ENCODE measurements at regions not wholly inside any gene's neighbourhood (a gene's known extent, or its start where the extent isn't known, plus 50 kb on each side); places are given as distances from the start of the nearest gene placed in this dataset.

- TF ChIP-seq ZBTB44 (tag by site-specific recombination; IDR thresholded peaks at IDR 0.05) (no peak), ZNF302 (tag by site-specific recombination; IDR thresholded peaks at IDR 0.05; ENCODE audit: low read depth) (no peak), ZNF184 (tag by site-specific recombination; IDR thresholded peaks at IDR 0.05) (no peak), ZBTB1 (tag by site-specific recombination; IDR thresholded peaks at IDR 0.05) (no peak), ZBTB21 (tag by site-specific recombination; IDR thresholded peaks at IDR 0.05) (no peak), ZSCAN30 (tag by site-specific recombination; IDR thresholded peaks at IDR 0.05) (no peak), BCL11B (tag by site-specific recombination; IDR thresholded peaks at IDR 0.05; ENCODE audit: low read depth) (no peak), ZNF473 (tag by site-specific recombination; IDR thresholded peaks at IDR 0.05) (no peak)
- TF ChIP-seq, protein P1, sequence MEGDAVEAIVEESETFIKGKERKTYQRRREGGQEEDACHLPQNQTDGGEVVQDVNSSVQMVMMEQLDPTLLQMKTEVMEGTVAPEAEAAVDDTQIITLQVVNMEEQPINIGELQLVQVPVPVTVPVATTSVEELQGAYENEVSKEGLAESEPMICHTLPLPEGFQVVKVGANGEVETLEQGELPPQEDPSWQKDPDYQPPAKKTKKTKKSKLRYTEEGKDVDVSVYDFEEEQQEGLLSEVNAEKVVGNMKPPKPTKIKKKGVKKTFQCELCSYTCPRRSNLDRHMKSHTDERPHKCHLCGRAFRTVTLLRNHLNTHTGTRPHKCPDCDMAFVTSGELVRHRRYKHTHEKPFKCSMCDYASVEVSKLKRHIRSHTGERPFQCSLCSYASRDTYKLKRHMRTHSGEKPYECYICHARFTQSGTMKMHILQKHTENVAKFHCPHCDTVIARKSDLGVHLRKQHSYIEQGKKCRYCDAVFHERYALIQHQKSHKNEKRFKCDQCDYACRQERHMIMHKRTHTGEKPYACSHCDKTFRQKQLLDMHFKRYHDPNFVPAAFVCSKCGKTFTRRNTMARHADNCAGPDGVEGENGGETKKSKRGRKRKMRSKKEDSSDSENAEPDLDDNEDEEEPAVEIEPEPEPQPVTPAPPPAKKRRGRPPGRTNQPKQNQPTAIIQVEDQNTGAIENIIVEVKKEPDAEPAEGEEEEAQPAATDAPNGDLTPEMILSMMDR (tag by site-specific recombination; IDR thresholded peaks at IDR 0.05), result no peak
- TF ChIP-seq, protein P2, sequence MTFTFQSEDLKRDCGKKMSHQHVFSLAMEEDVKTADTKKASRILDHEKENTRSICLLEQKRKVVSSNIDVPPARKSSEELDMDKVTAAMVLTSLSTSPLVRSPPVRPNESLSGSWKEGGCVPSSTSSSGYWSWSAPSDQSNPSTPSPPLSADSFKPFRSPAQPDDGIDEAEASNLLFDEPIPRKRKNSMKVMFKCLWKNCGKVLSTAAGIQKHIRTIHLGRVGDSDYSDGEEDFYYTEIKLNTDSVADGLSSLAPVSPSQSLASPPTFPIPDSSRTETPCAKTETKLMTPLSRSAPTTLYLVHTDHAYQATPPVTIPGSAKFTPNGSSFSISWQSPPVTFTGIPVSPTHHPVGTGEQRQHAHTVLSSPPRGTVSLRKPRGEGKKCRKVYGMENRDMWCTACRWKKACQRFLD (tag by site-specific recombination; IDR thresholded peaks at IDR 0.05), result no peak
Measured at GRCh38 chr16:5446623-5447240, 349.1 kb upstream of the EEF2KMT start.

Measured in HEK293 (cell line).